ENCODE measurements at regions not wholly inside any gene's neighbourhood (a gene's known extent, or its start where the extent isn't known, plus 50 kb on each side); places are given as distances from the start of the nearest gene placed in this dataset.

DNA sequence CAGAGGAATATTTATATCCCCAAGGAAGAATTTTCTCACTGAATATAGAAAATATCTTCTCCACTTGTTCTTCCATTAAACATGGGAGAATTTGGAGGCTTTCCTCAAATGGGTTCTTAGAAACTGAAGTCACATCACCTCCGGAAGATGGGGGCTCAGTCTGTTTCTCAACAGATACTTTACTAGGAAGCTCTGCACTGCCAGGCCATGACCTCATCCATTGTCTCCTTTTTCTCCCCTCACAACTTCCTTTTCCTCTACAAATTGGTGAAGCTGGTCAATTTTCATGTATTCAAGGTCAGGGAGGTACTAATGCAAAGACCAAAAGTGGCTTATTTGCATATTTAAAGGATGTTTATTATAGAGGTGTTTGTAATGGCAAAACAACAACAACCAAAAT, 173.1 kb downstream of the RNF152 start:
- H3K4me1 ChIP-seq = no peaks in the 10 kb centered on the region
- H3K27me3 ChIP-seq = no peaks in the 10 kb centered on the region
- no peaks in the 10 kb centered on the region for H3K9me3 ChIP-seq
- WGBS = 91% methylated on average over 1 of the region's 1 CpG
- no peaks in the 10 kb centered on the region for H3K36me3 ChIP-seq
- H3K4me3 ChIP-seq = no peak overlapping the region
- H3K27ac ChIP-seq = no peak overlapping the region
- no peak for DNase-seq (ENCODE audit: low spot score in 2 of 2)
- TF ChIP-seq EP300 (IDR thresholded peaks at IDR 0.05) (no peak), POLR2AphosphoS5 (IDR thresholded peaks at IDR 0.05) (no peak), POLR2A (IDR thresholded peaks at IDR 0.05) (no peak)
- TF ChIP-seq, protein P1, sequence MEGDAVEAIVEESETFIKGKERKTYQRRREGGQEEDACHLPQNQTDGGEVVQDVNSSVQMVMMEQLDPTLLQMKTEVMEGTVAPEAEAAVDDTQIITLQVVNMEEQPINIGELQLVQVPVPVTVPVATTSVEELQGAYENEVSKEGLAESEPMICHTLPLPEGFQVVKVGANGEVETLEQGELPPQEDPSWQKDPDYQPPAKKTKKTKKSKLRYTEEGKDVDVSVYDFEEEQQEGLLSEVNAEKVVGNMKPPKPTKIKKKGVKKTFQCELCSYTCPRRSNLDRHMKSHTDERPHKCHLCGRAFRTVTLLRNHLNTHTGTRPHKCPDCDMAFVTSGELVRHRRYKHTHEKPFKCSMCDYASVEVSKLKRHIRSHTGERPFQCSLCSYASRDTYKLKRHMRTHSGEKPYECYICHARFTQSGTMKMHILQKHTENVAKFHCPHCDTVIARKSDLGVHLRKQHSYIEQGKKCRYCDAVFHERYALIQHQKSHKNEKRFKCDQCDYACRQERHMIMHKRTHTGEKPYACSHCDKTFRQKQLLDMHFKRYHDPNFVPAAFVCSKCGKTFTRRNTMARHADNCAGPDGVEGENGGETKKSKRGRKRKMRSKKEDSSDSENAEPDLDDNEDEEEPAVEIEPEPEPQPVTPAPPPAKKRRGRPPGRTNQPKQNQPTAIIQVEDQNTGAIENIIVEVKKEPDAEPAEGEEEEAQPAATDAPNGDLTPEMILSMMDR (IDR thresholded peaks at IDR 0.05) = no peak

DNA sequence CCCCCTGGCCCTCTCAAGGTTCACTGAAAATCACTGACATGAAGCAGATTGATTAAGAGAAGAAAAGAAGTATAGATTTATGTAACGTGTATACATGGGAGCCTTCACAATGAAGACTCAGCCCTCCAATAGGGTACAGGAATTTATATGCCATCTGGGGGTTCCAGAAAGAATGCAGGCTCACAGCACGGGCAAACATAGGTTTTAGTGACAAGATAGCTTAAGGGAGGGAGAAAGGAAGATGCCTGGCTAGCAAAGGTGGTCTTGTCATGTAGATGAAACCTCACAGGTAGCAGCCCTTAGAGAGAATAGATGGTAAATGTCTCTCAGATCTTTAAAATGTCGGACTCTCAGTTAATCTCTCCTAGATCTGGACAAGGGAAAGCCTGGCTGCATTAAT, 173.9 kb downstream of the RNF152 start:
- WGBS = 77% methylated on average over 3 of the region's 3 CpGs

DNA sequence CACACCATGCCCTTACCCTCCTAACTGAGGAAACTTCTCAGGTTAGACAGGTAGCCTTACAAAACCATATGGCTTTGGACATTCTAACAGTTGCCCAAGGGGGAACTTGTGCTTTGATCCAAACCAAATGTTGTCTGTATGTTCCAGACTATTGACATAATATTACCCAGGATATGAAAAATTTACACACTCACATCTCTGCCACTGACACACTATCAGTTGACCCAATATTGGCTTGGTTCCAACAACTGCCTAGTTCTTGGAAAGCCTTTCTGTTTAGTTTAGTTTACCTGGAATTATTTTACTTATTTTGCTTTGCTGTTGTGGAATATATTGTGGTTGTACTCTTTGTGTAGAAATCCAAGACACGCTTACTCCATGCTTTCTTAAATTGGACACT, 178.4 kb downstream of the RNF152 start:
- no peak overlapping the region for H3K27ac ChIP-seq
- H3K9me3 ChIP-seq = no peaks in the 10 kb centered on the region
- DNase-seq (ENCODE audit: low spot score in 2 of 2) = no peak
- H3K27me3 ChIP-seq = no peaks in the 10 kb centered on the region
- H3K36me3 ChIP-seq = no peaks in the 10 kb centered on the region
- TF ChIP-seq POLR2AphosphoS5 (IDR thresholded peaks at IDR 0.05) = no peak
- TF ChIP-seq, protein P1 (IDR thresholded peaks at IDR 0.05) = no peak
- no peaks in the 10 kb centered on the region for H3K4me1 ChIP-seq
- H3K4me3 ChIP-seq = no peak overlapping the region
- WGBS = 96% methylated on average over 1 of the region's 1 CpG

More for the DNA sequence above, 173.9 kb downstream of the RNF152 start:
- H3K4me1 ChIP-seq = no peaks in the 10 kb centered on the region
- no peak overlapping the region for H3K27ac ChIP-seq
- no peak for TF ChIP-seq EP300 (IDR thresholded peaks at IDR 0.05)
- H3K4me3 ChIP-seq = no peak overlapping the region
- no peaks in the 10 kb centered on the region for H3K36me3 ChIP-seq
- no peaks in the 10 kb centered on the region for H3K9me3 ChIP-seq
- DNase-seq (ENCODE audit: low spot score in 2 of 2) = no peak
- no peaks in the 10 kb centered on the region for H3K27me3 ChIP-seq

DNA sequence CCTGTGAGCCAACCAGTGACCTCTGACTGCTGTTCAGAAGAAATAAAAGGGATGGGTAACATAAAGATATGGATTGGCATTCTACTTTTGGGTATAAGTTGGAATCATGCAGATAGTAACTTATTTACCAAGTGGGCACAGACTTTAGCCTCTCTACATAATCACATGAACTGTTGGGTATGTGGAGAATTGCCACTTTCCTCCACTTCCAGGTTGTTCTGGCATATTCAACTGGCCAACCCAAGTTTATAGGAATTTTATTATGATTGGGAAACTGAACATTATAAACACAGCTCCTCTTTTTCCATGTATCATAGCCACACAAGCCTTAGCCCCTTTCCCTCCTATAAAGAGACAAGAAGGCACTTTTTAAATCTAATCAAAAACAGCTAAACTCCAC, 179.3 kb downstream of the RNF152 start:
- no peaks in the 10 kb centered on the region for H3K27me3 ChIP-seq
- H3K9me3 ChIP-seq = no peaks in the 10 kb centered on the region
- no peak overlapping the region for H3K4me3 ChIP-seq
- no peak overlapping the region for H3K27ac ChIP-seq
- no peaks in the 10 kb centered on the region for H3K36me3 ChIP-seq
- TF ChIP-seq, protein P1 (IDR thresholded peaks at IDR 0.05) = no peak
- no peak for TF ChIP-seq POLR2A (IDR thresholded peaks at IDR 0.05)
- no peak for TF ChIP-seq POLR2AphosphoS5 (IDR thresholded peaks at IDR 0.05)
- TF ChIP-seq EP300 (IDR thresholded peaks at IDR 0.05) = no peak
- no peak for DNase-seq (ENCODE audit: low spot score in 2 of 2)
- no peaks in the 10 kb centered on the region for H3K4me1 ChIP-seq

DNA sequence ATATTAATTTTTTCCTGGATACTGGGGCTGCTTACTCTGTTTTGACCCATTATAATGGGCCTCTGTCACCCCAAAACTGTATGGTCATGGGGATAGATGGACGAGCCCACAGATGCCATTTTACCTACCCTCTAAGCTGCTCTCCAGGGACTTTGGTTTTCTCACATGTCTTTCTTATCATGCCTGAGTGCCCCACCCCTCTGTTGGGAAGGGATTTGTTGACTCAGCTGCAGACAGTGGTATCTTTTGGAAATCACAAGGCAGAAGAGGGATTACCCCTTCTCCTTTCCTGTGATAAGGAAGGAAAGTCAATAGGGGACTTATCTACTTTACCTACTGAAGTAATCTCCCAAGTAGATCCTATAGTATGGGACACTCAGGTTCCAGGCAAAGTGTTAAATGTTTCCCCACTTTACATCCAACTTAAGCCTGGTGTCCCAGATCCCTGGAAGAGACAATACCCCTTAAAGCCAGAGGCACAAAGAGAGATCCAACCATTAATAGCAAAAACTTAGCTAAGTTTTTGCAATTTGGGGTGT, 182.7 kb downstream of the RNF152 start:
- Histone ChIP-seq H3K4me1 (no peaks in the 10 kb centered on the region), H3K4me3 (no peak overlapping the region), H3K27me3 (no peaks in the 10 kb centered on the region), H3K36me3 (no peaks in the 10 kb centered on the region), H3K9me3 (no peaks in the 10 kb centered on the region), H3K27ac (no peak overlapping the region)
- TF ChIP-seq, protein P1 (IDR thresholded peaks at IDR 0.05) = no peak
- TF ChIP-seq POLR2AphosphoS5 (IDR thresholded peaks at IDR 0.05) (no peak), POLR2A (IDR thresholded peaks at IDR 0.05) (no peak), EP300 (IDR thresholded peaks at IDR 0.05) (no peak)
- WGBS = 88% methylated on average over 1 of the region's 1 CpG
- no peak for DNase-seq (ENCODE audit: low spot score in 2 of 2)

DNA sequence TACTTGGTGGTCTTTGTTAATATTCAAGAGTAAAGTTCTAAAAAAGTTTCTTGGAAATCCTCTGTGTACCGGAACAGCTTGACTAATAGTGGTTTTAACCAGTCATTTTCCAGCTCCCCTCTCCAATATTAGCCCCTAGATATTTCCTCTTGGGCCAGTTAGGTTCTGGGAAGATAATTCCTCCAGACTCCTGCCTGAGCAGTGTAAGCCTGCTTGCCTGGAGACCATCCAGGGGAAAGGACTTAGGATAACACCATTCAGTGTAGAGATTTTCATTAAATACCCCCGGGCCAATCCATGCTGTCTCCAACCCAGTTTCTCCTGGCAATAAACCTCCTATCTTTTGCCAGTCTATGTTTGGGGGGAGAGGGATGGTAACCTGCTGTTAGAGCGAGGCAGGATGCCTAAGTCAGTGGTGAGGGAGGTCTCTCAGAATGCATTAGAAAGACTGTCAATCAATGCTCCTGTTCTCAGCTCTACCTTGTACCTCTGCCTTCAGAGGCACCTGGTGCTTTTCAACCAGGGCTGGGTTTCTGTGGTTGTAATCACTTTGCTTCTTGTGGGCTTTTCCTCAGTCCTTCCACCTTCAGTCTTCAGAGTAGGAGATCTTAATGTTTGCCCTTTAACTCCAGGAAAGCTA, 186.4 kb downstream of the RNF152 start:
- no peaks in the 10 kb centered on the region for H3K36me3 ChIP-seq

More for the DNA sequence above, 186.4 kb downstream of the RNF152 start:
- Histone ChIP-seq H3K4me1 (no peaks in the 10 kb centered on the region), H3K4me3 (no peak overlapping the region), H3K27me3 (no peaks in the 10 kb centered on the region), H3K27ac (no peak overlapping the region), H3K9me3 (no peaks in the 10 kb centered on the region)
- no peak for DNase-seq (ENCODE audit: low spot score in 2 of 2)
- TF ChIP-seq EP300 (IDR thresholded peaks at IDR 0.05) = no peak
- no peak for TF ChIP-seq POLR2A (IDR thresholded peaks at IDR 0.05)
- TF ChIP-seq, protein P1 (IDR thresholded peaks at IDR 0.05) = no peak
- WGBS = 66% methylated on average over 3 of the region's 3 CpGs
